ENCODE measurements at regions not wholly inside any gene's neighbourhood (a gene's known extent, or its start where the extent isn't known, plus 50 kb on each side); places are given as distances from the start of the nearest gene placed in this dataset.

GRCh38 chr13:107329991-107330390, 762.1 kb upstream of the ARGLU1 start:
- H3K27me3 ChIP-seq (ENCODE audit: control insufficient read depth, insufficient read depth, low read length), result no peaks in the 10 kb centered on the region
- H3K4me3 ChIP-seq (ENCODE audit: low read depth, low read length), result no peak overlapping the region
- H3K36me3 ChIP-seq (ENCODE audit: control insufficient read depth, insufficient read depth, low read length), result no peaks in the 10 kb centered on the region
- DNase-seq (ENCODE audit: low read depth in 4 of 6, low spot score in 6 of 6), result no peak
- H3K9me3 ChIP-seq (ENCODE audit: control insufficient read depth, insufficient read depth, low read length), result no peaks in the 10 kb centered on the region
- H3K27ac ChIP-seq (ENCODE audit: low read depth, low read length), result no peak overlapping the region
- no peaks in the 10 kb centered on the region for H3K4me1 ChIP-seq (ENCODE audit: control insufficient read depth, insufficient read depth, low read length)
- 42% methylated on average over 2 of the region's 5 CpGs for WGBS (ENCODE audit: insufficient coverage)

GRCh38 chr13:107324416-107325204, 756.7 kb upstream of the ARGLU1 start:
- H3K36me3 ChIP-seq (ENCODE audit: control insufficient read depth, insufficient read depth, low read length), result no peaks in the 10 kb centered on the region
- no peak overlapping the region for H3K27ac ChIP-seq (ENCODE audit: low read depth, low read length)
- no CpG with 5 or more reads among the region's 2 CpGs for whole genome bisulfite sequencing (ENCODE audit: insufficient coverage)
- no peaks in the 10 kb centered on the region for H3K4me1 ChIP-seq (ENCODE audit: control insufficient read depth, insufficient read depth, low read length)
- H3K27me3 ChIP-seq (ENCODE audit: control insufficient read depth, insufficient read depth, low read length), result no peaks in the 10 kb centered on the region
- no peak for DNase-seq (ENCODE audit: low read depth in 4 of 6, low spot score in 6 of 6)
- H3K9me3 ChIP-seq (ENCODE audit: control insufficient read depth, insufficient read depth, low read length), result no peaks in the 10 kb centered on the region
- no peak overlapping the region for H3K4me3 ChIP-seq (ENCODE audit: low read depth, low read length)

- Histone ChIP-seq H3K4me3 (ENCODE audit: low read depth, low read length) (no peak overlapping the region), H3K36me3 (ENCODE audit: control insufficient read depth, insufficient read depth, low read length) (no peaks in the 10 kb centered on the region), H3K4me1 (ENCODE audit: control insufficient read depth, insufficient read depth, low read length) (no peaks in the 10 kb centered on the region), H3K27me3 (ENCODE audit: control insufficient read depth, insufficient read depth, low read length) (no peaks in the 10 kb centered on the region), H3K9me3 (ENCODE audit: control insufficient read depth, insufficient read depth, low read length) (no peaks in the 10 kb centered on the region), H3K27ac (ENCODE audit: low read depth, low read length) (no peak overlapping the region)
- WGBS (ENCODE audit: insufficient coverage), result 100% methylated on average over 1 of the region's 2 CpGs
- no peak for DNase-seq (ENCODE audit: low read depth in 4 of 6, low spot score in 6 of 6)
These were observed 754.3 kb upstream of the ARGLU1 start for GRCh38 chr13:107322228-107322627.

- Histone ChIP-seq H3K4me3 (ENCODE audit: low read depth, low read length) (no peak overlapping the region), H3K27ac (ENCODE audit: low read depth, low read length) (no peak overlapping the region), H3K27me3 (ENCODE audit: control insufficient read depth, insufficient read depth, low read length) (no peaks in the 10 kb centered on the region), H3K4me1 (ENCODE audit: control insufficient read depth, insufficient read depth, low read length) (no peaks in the 10 kb centered on the region), H3K36me3 (ENCODE audit: control insufficient read depth, insufficient read depth, low read length) (no peaks in the 10 kb centered on the region), H3K9me3 (ENCODE audit: control insufficient read depth, insufficient read depth, low read length) (no peaks in the 10 kb centered on the region)
- DNase-seq (ENCODE audit: low read depth in 4 of 6, low spot score in 6 of 6), result no peak
- no CpG with 5 or more reads among the region's 1 CpG for WGBS (ENCODE audit: insufficient coverage)
These were observed 737.2 kb upstream of the ARGLU1 start for GRCh38 chr13:107305178-107305577.

- no peaks in the 10 kb centered on the region for H3K36me3 ChIP-seq (ENCODE audit: control insufficient read depth, insufficient read depth, low read length)
- H3K9me3 ChIP-seq (ENCODE audit: control insufficient read depth, insufficient read depth, low read length), result no peaks in the 10 kb centered on the region
- no peak overlapping the region for H3K27ac ChIP-seq (ENCODE audit: low read depth, low read length)
- no peak overlapping the region for H3K4me3 ChIP-seq (ENCODE audit: low read depth, low read length)
- H3K4me1 ChIP-seq (ENCODE audit: control insufficient read depth, insufficient read depth, low read length), result no peaks in the 10 kb centered on the region
- no peak for DNase-seq (ENCODE audit: low read depth in 4 of 6, low spot score in 6 of 6)
- no peaks in the 10 kb centered on the region for H3K27me3 ChIP-seq (ENCODE audit: control insufficient read depth, insufficient read depth, low read length)
- WGBS (ENCODE audit: insufficient coverage), result 70% methylated on average over 2 of the region's 4 CpGs
These were observed 733.9 kb upstream of the ARGLU1 start for GRCh38 chr13:107301724-107302374.

- no peak for DNase-seq (ENCODE audit: low read depth in 4 of 6, low spot score in 6 of 6)
- Histone ChIP-seq H3K36me3 (ENCODE audit: control insufficient read depth, insufficient read depth, low read length) (no peaks in the 10 kb centered on the region), H3K9me3 (ENCODE audit: control insufficient read depth, insufficient read depth, low read length) (no peaks in the 10 kb centered on the region), H3K27me3 (ENCODE audit: control insufficient read depth, insufficient read depth, low read length) (no peaks in the 10 kb centered on the region), H3K4me1 (ENCODE audit: control insufficient read depth, insufficient read depth, low read length) (no peaks in the 10 kb centered on the region), H3K4me3 (ENCODE audit: low read depth, low read length) (no peak overlapping the region), H3K27ac (ENCODE audit: low read depth, low read length) (no peak overlapping the region)
- whole genome bisulfite sequencing (ENCODE audit: insufficient coverage), result no CpG with 5 or more reads among the region's 5 CpGs
These were observed 731.8 kb upstream of the ARGLU1 start for GRCh38 chr13:107299717-107300116.

- no peak overlapping the region for H3K4me3 ChIP-seq (ENCODE audit: low read depth, low read length)
- H3K27ac ChIP-seq (ENCODE audit: low read depth, low read length), result no peak overlapping the region
- H3K9me3 ChIP-seq (ENCODE audit: control insufficient read depth, insufficient read depth, low read length), result no peaks in the 10 kb centered on the region
- H3K4me1 ChIP-seq (ENCODE audit: control insufficient read depth, insufficient read depth, low read length), result no peaks in the 10 kb centered on the region
- peak in 1 of 6 donors; percentile 20 for DNase-seq (ENCODE audit: low read depth in 4 of 6, low spot score in 6 of 6)
- no CpG with 5 or more reads among the region's 4 CpGs for WGBS (ENCODE audit: insufficient coverage)
- H3K36me3 ChIP-seq (ENCODE audit: control insufficient read depth, insufficient read depth, low read length), result no peaks in the 10 kb centered on the region
- H3K27me3 ChIP-seq (ENCODE audit: control insufficient read depth, insufficient read depth, low read length), result no peaks in the 10 kb centered on the region
These were observed 728.9 kb upstream of the ARGLU1 start for GRCh38 chr13:107296804-107297203.

GRCh38 chr13:107295416-107296140, 727.6 kb upstream of the ARGLU1 start:
- Histone ChIP-seq H3K9me3 (ENCODE audit: control insufficient read depth, insufficient read depth, low read length) (no peaks in the 10 kb centered on the region), H3K36me3 (ENCODE audit: control insufficient read depth, insufficient read depth, low read length) (no peaks in the 10 kb centered on the region), H3K27me3 (ENCODE audit: control insufficient read depth, insufficient read depth, low read length) (no peaks in the 10 kb centered on the region), H3K27ac (ENCODE audit: low read depth, low read length) (no peak overlapping the region), H3K4me3 (ENCODE audit: low read depth, low read length) (no peak overlapping the region), H3K4me1 (ENCODE audit: control insufficient read depth, insufficient read depth, low read length) (no peaks in the 10 kb centered on the region)
- no CpG with 5 or more reads among the region's 2 CpGs for WGBS (ENCODE audit: insufficient coverage)
- peak in 1 of 6 donors; percentile 55 for DNase-seq (ENCODE audit: low read depth in 4 of 6, low spot score in 6 of 6)

- Histone ChIP-seq H3K27ac (ENCODE audit: low read depth, low read length) (no peak overlapping the region), H3K36me3 (ENCODE audit: control insufficient read depth, insufficient read depth, low read length) (no peaks in the 10 kb centered on the region), H3K9me3 (ENCODE audit: control insufficient read depth, insufficient read depth, low read length) (no peaks in the 10 kb centered on the region), H3K4me1 (ENCODE audit: control insufficient read depth, insufficient read depth, low read length) (no peaks in the 10 kb centered on the region), H3K27me3 (ENCODE audit: control insufficient read depth, insufficient read depth, low read length) (no peaks in the 10 kb centered on the region), H3K4me3 (ENCODE audit: low read depth, low read length) (no peak overlapping the region)
- DNase-seq (ENCODE audit: low read depth in 4 of 6, low spot score in 6 of 6), result peak in 1 of 6 donors; percentile 69
- 100% methylated on average over 2 of the region's 3 CpGs for WGBS (ENCODE audit: insufficient coverage)
These were observed 726.0 kb upstream of the ARGLU1 start for GRCh38 chr13:107293924-107294323.
